Neural cell (in vitro differentiated cells): ENCODE measurements at regions not wholly inside any gene's neighbourhood (a gene's known extent, or its start where the extent isn't known, plus 50 kb on each side); places are given as distances from the start of the nearest gene placed in this dataset.

ENCODE experiments used
- TF ChIP-seq, protein P1 (sequence below): fragments of 450-650 bp; IDR thresholded peaks from 2 replicates; pipeline ENCODE4 v1.5.1; 2014; ENCODE audit warnings: antibody characterized with exemption, mild to moderate bottlenecking, moderate library complexity; ENCODE audit not compliant: poor library complexity, severe bottlenecking
- TF ChIP-seq, protein P2 (sequence below): IDR thresholded peaks from 2 replicates; pipeline ENCODE4 v1.6.1; 2012; ENCODE audit warnings: borderline replicate concordance

DNA sequence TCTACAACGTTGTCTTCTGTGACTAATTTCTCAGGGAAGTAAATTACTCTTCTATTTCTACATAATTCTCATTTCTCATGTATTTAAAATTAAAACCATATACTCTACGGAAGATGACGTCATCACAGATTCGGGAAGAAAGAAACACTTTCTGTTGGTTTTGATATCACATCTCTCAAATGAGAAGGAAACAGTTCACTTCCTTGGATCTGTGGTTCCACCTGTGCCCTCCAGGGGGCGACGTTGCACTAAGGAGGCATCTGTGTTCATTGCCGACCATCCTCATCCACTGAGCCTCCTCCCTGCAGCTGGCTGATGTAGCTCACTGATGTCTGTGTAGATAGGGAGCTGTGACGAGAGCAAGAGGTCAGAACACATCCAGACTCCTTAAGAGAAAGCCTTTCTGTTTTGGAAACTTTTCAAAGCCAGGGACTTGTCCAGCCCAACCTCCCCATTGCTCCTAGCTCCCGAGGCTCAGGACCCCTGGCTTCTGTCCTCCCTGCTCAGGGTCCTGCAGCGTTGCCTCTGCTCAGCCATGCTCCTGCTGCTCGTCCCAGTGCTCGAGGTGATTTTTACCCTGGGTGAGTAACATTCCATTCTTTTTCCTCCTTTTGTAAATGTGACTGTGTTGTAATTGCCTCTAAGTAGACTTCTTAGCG is 172.7 kb upstream of the OR4E1 start:
- TF ChIP-seq, protein P1, sequence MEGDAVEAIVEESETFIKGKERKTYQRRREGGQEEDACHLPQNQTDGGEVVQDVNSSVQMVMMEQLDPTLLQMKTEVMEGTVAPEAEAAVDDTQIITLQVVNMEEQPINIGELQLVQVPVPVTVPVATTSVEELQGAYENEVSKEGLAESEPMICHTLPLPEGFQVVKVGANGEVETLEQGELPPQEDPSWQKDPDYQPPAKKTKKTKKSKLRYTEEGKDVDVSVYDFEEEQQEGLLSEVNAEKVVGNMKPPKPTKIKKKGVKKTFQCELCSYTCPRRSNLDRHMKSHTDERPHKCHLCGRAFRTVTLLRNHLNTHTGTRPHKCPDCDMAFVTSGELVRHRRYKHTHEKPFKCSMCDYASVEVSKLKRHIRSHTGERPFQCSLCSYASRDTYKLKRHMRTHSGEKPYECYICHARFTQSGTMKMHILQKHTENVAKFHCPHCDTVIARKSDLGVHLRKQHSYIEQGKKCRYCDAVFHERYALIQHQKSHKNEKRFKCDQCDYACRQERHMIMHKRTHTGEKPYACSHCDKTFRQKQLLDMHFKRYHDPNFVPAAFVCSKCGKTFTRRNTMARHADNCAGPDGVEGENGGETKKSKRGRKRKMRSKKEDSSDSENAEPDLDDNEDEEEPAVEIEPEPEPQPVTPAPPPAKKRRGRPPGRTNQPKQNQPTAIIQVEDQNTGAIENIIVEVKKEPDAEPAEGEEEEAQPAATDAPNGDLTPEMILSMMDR: no peak
- TF ChIP-seq, protein P2, sequence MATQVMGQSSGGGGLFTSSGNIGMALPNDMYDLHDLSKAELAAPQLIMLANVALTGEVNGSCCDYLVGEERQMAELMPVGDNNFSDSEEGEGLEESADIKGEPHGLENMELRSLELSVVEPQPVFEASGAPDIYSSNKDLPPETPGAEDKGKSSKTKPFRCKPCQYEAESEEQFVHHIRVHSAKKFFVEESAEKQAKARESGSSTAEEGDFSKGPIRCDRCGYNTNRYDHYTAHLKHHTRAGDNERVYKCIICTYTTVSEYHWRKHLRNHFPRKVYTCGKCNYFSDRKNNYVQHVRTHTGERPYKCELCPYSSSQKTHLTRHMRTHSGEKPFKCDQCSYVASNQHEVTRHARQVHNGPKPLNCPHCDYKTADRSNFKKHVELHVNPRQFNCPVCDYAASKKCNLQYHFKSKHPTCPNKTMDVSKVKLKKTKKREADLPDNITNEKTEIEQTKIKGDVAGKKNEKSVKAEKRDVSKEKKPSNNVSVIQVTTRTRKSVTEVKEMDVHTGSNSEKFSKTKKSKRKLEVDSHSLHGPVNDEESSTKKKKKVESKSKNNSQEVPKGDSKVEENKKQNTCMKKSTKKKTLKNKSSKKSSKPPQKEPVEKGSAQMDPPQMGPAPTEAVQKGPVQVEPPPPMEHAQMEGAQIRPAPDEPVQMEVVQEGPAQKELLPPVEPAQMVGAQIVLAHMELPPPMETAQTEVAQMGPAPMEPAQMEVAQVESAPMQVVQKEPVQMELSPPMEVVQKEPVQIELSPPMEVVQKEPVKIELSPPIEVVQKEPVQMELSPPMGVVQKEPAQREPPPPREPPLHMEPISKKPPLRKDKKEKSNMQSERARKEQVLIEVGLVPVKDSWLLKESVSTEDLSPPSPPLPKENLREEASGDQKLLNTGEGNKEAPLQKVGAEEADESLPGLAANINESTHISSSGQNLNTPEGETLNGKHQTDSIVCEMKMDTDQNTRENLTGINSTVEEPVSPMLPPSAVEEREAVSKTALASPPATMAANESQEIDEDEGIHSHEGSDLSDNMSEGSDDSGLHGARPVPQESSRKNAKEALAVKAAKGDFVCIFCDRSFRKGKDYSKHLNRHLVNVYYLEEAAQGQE: no peak
